EL (cell line): ENCODE measurements at regions not wholly inside any gene's neighbourhood (a gene's known extent, or its start where the extent isn't known, plus 50 kb on each side); places are given as distances from the start of the nearest gene placed in this dataset.

Experiments used
- DNase-seq: peaks from one replicate; pipeline ENCODE4 v3.0.0-alpha.2; 2016

DNA sequence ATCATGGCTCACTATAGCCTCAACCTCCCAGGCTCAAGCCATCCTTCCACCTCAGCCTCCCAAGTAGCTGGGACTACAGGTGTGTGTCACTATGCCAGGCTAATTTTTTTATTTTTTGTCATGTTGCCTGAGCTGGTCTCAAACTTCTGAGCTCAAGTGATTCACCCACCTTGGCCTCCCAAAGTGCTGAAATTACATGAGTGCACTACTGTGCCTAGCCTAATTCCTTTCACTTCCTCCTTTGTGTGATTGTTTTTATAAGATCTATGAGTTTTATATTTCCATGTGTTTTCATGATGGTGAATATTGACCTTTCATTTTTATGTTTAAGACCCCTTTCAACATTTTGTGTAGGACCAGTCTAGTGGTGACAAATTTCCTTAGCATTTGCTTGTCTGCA, 55.2 kb upstream of the IL12B start:
- no peak for DNase-seq

DNA sequence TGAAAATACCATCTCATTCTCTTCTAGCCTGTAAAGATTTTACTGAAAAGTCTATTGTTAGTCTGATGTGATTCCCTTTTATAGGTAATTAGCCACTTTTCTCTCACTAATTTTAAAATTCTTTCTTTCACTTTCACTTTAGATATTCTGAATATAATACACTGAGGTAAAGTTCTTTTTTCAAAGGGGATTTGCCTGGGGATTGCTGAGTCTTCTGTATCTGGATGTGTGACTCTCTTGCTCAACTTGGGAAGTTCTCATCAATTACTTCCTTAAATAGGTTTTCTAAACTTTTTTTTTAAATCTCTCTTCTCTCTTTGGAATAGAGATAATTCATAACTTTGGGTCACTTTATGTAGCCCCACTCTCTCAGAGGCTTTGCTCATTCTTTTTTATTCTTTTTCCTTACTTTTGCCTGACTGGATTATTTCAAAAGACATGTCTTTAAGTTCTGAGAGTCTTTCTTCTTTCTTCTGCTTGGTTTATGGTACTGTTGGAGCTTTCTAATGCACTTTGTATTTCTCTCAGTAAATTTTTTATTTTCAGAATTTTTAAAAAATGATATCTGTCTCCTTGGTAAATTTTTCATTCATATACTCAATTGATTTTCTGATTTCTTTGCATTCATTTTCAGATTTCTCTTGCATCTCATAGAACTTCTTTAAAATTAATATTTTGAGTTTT, 55.9 kb upstream of the IL12B start:
- DNase-seq: no peak

DNA sequence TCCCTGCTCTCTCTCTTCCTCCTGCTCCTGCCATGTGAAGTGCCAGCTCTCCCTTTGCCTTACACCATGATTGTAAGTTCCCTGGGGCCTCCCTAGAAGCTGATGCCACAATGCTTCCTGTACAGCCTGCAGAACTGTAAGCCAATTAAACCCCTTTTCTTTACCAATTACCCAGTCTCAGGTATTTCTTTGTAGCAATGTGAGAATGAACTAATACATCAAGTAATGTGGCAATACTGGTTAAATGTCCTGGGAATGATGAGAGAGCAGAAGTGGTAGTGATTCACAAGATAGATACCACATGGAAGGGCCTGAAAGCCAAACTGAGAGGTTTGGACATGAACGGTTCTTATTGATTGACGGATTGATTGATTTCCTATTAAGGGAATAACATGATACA, 62.6 kb upstream of the IL12B start:
- no peak for DNase-seq

DNA sequence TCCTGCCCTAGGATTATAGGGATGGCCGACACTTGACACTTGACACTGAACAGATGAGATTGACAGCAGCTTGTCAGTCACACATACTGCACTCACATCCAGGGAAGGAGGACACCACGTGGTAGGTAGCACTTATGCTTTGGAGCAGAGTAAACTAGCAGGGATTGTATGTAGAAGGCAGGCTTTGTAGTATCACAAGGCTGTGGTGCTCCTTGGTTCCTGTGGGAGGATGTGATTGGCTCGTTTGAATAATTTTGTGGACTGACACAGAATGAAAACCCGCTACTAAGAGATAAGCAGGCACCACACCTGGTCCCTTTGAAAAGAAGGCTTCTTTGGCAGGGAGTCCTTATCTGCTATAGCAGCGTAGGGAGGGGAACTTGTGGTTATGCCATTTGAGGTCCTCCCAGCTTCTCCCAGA, 63.6 kb upstream of the IL12B start:
- DNase-seq: no peak

DNA sequence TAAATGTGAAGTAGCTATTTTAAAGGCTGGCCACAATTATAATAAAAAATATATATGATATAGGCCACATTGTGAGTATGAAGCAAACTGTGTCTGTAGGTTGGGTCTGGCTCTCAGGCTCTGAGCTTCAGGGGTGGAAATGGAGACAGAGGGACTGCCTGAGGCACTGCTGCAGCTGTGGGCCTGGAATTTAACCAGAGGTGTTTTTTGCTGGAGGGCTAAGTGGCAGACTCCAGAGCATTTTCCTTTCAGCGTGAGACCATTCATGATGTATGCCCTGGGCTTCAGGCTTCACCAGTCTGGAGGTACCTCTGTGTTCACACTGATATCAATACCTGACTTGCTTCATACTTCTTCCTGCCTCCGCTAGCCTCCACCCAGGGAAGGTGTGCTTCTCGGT, 64.9 kb upstream of the IL12B start:
- DNase-seq: no peak

DNA sequence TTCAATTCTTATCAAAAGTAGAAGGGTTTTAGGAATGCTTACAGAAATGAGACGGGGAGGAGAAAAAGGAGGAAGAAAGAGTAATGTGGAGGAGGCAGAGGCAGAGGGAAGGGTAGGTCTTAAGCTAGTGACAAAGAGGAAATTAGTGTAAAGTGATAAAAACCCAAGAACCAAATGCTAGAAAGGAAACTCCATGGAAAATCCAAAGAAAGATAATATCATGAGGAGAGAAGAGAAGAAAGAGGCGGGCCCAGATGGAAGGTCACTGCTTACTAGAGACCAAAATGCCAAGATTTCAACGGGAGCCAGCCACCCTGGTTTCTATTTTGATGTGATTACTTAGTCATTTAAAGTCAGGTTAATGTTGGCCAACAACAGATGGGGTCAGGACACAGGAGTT, 68.6 kb upstream of the IL12B start:
- no peak for DNase-seq

DNA sequence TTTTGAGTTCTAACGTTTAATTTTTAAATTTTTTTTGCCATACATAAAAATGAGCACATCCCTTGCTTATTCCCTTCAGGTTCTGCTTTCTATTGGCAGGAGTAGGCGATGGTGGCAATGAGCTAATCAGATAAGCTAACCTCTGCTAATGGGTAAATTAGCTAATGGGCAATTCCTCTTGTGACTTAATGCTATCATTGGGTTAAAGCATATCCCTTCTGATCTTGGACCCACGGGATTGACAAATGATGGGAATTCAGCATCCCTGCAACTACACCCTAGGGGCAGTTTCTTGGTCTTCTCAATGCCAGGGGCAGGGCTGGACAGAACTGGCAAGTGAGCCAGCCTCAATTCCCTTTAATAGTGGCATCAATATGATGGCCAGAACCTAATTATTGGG, 70.2 kb upstream of the IL12B start:
- no peak for DNase-seq

DNA sequence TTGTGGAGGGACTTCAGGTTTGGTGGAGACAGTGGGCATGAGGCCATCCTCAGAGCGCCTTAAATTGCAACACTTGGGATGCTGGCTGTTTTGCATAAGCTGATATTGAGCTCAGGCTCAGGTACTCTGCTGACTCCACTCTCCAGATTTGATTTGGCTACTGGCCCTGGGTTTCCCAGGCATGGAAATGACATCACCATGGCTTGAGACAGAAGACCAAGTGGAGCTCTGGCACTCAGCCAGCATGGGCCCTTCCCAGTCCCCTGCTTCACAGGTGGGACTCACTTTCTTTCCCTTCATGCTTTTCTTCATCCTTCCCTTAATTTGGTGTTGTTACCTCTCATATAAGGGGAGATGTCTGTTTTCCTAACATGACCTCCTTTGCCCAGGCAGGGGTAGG, 72.0 kb upstream of the IL12B start:
- DNase-seq: peak; percentile 4

DNA sequence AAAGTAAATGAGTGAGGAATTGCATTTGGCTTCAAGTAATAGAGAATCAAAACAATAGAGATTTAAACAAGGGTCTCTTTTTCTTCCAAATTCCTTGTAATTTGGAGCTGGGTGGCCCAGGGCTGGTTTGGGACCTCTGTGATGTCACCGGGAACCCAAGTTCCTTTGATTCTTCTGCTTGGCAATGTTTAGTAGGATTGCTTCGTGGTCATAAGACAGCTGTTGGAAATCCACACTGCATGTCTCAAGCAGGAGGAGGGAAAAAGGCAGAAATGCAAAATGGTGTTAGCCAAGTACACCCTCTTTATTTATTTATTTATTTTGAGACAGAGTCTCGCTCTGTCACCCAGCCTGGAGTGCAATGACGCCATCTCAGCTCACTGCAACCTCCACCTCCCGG, 72.6 kb upstream of the IL12B start:
- DNase-seq: no peak

DNA sequence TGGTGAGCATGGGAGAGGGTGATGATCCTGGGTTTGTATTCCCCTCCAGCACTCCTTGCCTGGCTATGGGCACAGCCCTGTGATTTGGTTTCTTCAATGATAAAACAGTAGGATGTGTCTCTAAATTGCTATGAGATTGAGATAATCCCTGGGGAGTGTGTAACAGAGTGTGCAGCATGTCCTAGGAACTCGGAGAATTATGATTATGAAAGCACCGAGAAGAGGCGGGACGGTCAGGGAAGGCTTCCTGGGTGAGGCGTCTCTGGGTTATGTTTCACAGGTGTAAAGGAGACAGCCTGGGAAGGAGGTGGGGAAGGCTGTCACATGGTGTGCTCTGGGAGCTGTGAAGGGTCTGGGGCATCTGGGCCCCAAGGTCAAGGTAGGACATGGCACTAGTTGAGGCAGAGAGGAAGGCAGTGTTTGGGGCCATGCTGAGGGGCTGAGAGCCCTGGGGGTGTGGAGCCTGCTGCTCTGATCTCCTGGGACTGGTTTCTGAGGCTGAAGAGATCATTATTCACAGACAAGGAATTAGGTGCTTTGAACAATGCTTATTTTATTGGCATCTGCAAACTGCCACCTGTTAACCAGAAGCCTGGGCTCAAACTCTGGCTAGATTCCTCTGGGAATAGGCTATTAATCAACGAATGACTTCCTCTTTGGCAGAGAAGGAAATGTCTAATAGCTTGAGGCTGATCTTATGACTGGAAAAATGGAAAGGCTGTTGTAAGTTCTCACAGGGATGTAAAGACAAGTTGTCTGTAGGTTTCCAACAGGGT, 73.8 kb upstream of the IL12B start:
- DNase-seq: peak; percentile 3

DNA sequence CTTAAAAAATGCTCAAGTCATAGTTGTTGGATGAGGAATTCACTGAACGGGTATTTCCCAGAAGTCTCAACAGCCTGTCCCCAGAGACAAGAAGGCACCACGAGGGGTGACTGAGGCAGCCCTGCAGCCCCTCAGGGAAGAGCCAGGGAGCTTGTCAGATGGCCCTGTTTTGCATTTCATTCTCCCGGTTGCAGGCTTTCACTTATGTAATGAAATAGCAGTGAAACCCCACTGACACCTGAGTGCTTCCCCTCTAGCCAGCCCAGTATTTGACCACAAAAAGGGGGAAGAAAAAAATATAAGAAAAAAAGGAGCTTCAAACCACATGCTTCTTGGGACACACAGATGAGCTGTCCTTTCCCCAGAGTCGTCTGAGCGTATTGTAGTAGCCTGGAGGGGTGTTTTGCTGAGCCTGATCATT, 75.3 kb upstream of the IL12B start:
- DNase-seq: no peak

DNA sequence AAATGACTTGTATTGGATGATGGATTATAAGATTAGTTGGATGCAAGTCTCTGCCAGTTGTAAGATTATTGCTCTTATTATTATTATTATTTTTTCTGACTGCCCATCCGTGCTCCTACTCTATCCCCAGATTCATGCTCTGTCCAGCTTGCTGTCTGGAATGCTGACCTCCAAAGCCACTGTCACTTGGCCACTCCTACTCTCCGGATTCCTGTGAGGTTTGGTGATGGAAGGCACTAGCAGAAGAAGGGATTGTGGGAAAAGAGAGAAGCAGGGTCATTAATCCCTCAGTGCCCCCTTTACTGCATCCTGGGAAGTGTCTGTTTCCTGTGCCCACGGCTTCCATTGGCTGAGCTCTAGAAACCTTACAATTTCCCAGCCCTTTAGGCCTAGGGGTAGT, 76.3 kb upstream of the IL12B start:
- no peak for DNase-seq

DNA sequence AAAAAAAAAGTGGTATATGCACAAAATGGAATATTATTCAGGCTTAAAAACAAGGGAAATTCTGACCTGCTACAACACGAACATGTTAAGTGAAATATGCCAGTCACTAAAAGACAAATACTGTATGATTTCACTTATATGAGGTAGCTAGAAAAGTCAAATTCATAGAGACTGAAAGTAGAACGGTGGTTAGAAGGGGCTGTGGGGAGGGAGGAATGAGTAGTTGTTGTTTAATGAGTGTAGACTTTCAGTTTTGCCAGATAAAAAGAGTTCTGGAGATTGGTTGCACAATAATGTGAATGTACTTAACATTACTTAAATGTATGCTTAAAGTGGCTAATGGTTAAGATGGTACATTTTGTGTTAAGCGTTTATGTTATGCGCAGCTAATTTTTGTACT, 79.5 kb upstream of the IL12B start:
- no peak for DNase-seq

DNA sequence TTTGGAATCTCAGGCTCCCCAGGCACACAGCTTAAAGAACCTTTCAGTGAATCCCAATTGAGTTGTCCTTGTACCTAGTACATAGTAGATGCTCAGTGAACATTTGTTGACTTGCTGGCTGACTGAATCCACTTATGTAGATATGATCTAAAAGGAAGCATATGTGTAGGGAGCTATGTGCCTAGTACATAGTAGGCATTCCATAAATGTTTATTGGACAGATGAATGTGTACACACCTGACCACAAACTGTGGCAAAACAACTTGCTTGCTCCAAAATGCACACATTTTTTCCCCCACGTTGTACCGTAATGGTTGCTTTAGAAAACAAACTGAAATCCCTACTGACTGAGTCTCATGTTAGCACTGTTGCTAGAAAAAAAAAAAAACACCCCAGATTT, 80.2 kb upstream of the IL12B start:
- peak; percentile 9 for DNase-seq

DNA sequence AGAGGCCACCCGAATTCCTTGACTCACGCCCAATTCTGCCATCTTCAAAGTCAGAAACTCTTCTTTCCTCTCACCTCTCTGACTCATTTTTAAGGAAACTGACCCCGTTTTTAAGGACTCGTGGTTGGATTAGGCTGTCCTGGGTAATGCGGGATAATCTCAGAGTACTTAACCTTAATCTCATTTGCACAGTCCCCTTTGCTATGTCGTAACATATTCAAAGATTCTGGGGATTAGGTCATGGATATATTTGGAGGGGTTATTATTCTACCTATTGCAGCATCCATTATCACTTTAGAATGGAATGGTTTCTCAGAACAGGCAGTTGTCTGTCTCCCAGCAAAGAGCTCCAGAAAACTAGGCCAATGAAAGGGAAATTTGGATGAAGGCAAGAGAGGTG, 80.8 kb upstream of the IL12B start:
- DNase-seq: no peak

DNA sequence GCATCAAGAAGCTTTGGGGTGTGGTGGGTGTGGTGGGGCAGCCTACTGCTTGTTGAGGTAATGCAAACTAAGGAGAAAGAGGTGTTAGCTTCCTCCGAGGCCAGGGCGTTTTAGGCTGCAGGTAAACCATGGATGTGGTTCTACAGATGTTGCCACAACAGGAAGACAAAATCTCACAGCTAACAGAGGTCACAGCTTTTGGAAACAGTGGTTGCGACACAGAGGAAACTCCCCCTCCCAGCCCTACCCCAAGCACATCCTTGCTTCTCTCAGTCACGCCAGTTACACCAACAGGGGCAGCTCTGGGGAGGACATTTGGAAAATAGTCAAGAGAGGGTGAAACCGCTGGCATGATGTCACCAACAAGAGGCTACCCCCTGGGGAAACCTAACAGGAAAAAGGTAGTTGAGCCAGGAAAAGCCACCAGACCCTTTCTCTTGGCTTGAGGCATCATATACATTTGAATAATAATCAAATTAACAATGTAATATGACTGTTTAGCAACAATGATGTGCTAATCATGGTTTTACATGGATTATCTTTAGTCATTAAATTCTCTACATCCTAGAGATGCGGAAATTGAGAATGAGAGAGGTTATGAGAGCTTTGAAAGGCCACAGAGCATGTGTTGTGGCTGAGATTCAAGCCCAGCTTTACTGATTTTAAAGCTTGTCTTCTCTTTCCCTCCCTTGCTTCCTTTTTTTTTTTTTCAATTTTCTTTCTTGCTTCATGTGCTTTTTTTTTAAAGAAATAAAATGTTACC, 82.2 kb upstream of the IL12B start:
- no peak for DNase-seq

DNA sequence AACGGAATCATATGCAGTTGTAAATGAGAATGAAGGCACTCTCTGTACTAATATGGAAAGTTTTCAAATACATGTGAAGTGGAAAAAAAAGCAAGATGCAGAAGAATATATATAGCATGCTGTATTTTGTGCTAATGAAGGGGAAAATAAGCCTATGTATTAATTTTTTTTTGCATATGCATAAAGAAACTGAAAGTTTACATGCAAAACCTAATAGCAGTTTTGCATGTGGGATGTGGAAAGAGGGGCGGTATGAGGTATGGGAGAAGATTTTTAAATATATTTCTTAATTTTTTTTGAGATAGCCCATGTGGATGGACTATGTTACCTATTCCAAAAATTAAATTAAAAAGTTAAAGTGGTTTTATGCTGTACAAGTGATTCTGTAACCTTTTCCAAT, 83.7 kb upstream of the IL12B start:
- DNase-seq: no peak

DNA sequence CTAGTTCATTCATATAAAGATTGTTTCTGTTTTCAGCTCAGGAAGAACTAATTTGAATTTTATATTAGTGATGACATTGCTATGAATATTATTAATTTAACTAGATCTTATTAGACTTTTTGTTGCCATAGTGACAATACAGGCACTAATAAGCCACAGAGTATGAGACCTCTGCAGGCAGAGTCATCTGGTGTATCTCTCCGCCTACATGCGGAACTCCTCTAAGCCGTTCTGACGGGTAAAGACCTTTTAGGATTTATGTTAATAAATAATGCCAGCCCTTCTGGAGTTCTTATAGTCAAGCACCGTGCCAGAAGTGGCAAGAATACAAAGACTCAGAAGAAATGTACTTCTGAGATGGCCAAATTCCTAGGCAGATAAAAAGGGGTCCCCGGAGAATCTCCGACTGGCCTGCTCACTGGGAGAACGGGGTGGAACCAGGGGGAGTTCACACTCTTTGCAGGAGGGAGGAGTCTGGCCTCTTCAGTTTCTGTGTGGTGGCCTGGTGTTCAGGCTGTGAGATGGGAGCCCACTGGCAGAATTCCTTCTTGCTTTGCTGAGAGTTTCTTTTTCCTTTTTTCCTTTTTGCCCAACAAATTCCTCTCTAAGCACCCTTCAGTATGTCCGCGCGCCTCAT, 85.1 kb upstream of the IL12B start:
- no peak for DNase-seq

DNA sequence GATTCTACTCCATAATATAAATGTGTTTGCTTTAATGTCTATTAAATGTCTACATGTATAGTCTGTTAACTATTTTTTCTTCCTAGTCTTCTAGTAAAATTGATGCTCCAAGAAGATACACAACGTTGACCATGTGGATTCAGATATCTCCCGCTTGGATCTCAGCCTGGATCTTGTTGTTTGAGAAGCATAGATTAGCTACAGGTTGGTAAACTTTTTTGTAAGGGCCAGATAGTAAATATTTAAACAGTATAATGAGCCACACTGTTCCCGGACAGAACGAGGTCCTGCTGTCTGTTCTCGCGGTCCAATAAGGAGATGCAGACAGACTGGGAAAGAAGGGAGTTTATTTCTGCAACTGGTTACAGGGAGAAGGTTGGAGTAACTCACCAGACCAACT, 86.2 kb upstream of the IL12B start:
- no peak for DNase-seq

DNA sequence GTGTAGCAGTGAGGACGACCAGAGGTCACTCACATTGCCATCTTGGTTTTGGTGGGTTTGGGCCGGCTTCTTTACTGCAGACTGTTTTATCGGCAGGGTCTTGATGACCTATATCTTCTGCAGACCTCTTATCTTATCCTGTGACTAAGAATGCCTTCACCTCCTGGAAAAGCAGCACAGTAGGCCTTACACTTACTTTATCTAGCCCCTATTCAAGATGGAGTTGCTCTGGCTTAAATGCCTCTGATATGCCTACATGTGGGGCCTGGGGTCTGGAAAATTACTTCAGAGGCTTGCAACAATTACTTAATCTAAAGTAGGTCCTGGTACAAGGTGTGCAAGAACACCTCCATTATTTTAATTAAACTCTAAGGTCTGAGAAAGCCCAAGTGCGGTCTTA, 86.9 kb upstream of the IL12B start:
- no peak for DNase-seq

DNA sequence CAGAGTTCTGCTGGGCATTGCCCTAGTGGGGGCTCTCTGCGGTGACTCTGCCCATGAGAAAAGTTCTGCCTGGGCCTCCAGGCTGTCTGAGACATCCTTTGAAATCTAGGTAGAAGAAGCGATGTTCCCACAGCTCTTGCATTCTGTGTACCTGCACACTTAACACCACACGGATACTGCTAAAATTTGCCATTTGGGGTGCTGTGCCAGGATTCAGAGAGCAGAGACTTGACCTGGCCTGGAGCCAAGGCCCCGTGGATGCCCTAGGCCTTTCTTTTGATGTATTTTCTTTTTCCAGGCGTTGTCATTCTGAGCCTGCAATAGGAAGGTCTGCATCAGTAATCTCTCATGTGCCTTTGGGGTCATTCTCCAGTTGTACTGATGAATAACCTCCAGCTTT, 89.3 kb upstream of the IL12B start:
- DNase-seq: no peak

DNA sequence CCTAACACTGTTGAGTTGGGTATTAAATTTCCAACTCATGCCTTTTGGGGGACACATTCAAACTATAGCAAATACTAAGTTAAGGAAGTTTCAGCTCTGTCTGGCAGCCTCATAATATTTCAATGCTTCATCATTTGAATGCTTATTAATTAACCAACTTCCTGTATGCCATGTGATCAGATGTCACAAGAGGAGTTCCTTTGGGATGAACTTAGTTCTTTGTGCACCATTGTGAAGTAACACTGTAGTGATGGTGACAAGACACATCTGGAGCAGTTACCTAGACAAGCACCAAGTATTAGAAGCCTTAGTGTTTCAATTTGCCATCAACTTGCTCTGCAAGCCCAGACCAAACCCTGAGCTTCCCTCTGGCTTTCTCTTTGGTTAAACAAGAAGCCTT, 90.7 kb upstream of the IL12B start:
- no peak for DNase-seq

DNA sequence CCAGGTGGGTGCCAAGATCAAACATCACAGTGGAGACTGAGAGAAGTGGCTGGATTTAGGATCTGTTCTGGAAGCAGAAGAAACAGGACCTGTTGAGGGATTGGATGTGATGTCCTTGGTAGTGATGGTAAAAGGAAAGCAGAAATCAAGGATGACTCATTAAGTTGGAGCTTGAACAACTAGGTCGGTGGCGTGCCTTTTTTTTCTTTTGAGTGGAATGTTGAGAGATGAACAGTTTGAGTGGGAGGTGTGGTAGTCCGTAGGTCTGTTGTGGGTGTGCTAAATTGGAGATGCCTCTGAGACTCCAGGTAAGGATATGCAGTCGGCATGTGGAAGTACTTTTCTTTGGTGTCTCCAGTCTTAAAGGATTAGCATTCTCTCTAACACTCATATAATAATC, 92.1 kb upstream of the IL12B start:
- DNase-seq: no peak

DNA sequence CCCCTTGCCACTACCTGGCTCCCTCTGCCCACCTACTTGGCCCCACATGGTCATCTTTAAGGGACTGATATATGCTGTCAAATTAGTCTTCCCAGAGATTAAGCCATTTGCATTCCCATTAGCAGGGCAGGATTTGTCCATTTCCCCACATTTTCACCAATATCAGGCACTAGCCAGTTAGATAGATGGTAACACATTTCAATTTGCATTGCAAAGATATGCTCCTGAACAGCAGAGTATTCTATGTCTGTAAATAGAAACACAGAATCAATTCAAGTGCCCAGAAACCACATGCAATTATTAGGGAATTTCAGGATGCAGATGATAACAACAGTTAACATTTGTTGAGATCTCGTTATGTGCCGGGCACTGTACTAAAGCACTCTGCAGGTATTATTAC, 92.6 kb upstream of the IL12B start:
- DNase-seq: no peak
